GM18907 (cell line): ENCODE measurements at regions not wholly inside any gene's neighbourhood (a gene's known extent, or its start where the extent isn't known, plus 50 kb on each side); places are given as distances from the start of the nearest gene placed in this dataset.
A peak's percentile ranks its signal among the peaks of the same experiment; 100 is the strongest.
"Not testable (repeated sequence)": the region's sequence is repeated elsewhere in the genome, so short reads cannot be mapped to it uniquely, and the experiment has no call there.

Experiments
- ATAC-seq: cut with Tn5 transposase; IDR thresholded peaks from one replicate; pipeline ENCODE4 v1.9.1; 2021; ENCODE audit warnings: mild to moderate bottlenecking, moderate library complexity; ENCODE audit not compliant: unreplicated experiment

GRCh38 chr4:3878678-3879077, 112.5 kb downstream of the ADRA2C start:
- ATAC-seq = no peak

DNA sequence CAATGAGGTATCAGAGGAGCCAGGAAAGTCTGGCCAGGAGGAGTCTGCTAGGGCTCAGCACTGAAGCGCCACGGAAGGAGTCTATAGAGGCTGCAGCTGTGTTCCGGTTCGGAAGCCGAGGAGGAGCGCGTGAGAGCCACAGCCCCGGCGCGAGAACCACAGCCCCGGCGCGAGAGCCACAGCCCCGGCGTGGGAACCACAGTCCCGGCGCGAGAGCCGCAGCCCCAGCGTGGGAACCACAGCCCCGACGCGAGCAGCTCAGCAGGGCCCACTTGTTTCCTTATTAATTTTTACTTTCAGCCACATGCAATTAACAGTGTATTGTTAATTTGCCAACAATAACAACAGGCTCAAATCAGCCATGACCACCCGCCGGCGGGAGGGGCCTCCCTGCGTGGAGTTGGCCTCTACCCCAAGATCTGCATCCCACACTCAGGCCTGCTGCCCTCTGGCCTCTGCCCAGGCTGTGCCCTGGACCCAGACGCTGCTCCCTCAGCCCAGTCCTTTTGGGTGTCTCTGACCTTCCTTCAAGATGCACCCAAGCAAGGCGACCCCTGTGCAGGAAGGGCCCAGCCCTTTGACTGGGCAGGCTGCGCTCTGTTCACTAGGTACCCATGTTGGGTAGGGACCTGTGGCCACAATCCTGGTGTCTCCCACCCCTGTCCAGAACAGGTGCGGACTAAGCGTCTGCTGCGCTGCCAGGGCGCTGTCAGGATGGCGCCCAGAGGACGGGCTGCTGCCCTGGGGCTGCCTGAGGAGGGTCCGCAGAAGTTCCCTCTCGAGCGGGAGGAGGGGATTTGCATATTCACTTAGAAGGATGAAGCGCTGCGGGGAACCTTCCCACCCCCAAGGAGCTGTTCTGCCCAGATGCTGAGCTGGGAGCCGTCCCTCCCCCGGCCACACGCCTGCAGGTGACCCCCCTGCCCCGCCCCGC, 113.8 kb downstream of the ADRA2C start:
- peak; percentile 13 for ATAC-seq

- ATAC-seq = peak; percentile 60
These were observed 114.5 kb downstream of the ADRA2C start for GRCh38 chr4:3880615-3881120.

DNA sequence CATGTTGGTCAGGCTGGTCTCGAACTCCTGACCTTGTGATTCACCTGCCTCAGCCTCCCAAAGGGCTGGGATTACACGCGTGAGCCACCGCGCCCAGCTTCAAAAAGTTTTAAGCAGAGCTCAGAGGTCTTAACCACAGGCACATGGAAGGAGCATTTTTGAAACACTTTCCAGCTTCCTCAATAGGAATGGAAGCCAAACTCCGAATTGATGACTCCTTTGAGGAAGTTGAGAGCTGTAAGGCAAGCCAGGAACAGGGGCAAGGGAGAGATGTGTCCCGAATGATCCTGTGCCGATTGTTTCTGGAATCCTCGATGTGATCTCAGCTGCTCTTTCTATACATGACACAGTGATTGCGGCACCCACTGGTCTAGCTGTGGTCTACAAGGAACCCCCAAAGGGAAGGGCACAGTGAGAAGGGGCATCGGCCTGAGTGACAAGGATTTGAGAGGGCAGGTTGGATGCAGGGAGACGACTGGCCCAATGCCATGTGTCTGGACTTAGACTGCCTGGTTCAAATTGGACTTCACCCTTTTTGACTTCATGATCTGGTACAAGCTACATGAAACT, 116.2 kb downstream of the ADRA2C start:
- not testable (repeated sequence) for ATAC-seq

GRCh38 chr4:3884261-3884660, 118.1 kb downstream of the ADRA2C start:
- ATAC-seq = not testable (repeated sequence)

- ATAC-seq = not testable (repeated sequence)
These were observed 127.4 kb downstream of the ADRA2C start for GRCh38 chr4:3893590-3893989.

DNA sequence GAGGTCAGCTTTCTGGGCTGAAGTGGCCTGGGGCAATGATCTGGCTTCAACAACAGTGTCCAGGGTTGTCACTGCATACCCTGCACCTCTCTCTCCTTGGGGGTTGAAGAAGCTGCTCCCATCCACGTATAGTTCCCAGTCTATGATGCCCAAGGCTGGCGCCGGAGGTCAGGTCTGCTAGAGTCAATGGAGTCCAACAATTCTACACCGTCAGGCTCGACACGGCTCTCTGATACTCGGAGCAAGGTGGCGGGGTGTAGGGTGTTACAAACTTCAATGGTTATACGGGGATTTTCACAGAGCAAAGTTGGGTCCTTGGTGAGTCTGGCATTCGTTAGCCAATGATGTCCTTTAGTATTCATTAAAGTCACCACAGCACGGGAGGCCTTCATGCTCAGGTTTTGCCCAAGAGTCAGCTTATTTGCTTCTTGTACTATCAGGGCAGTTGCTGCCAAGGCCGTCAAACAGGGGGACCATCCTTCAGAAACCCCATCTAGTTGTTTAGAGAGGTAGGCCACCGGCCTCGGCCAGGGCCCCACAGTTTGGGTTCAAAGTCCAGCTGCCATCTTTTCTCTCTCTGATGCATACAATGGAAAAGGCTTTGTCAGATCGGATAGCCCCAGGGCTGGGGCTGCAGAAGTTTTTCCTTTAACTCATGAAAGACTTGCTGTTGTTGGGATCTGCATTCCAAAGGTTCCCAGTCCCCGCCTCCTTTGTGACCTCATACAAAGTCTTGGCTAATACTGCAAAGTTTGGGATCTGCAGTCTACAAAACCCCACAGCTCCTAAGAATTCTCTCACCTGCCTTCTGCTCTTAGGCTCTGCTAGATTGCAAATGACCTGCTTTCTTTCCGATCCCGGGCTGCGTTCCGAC, 128.1 kb downstream of the ADRA2C start:
- not testable (repeated sequence) for ATAC-seq

DNA sequence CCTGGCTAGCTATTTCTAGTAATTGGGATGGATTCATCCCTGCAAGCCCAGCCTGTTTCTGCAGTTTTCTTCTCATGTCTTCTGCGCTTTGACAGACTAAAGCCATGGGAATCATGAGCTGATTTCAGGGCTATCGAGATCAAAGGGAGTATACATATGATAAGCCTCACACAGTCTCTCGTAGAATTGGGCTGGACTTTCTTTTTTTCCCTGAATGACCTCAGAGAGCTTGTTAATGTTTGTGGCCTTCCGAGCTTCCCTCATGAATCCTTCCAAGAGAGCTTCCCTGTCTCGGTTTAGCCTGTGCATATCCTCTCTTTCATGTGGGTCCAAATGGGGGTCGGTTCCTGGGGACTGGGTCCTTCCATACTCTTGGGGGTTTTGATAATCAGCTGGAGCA, 130.3 kb downstream of the ADRA2C start:
- ATAC-seq = no peak

- not testable (repeated sequence) for ATAC-seq
These were observed 130.8 kb downstream of the ADRA2C start for GRCh38 chr4:3896871-3897578.

GRCh38 chr4:3898098-3898497, 131.9 kb downstream of the ADRA2C start:
- ATAC-seq = no peak

DNA sequence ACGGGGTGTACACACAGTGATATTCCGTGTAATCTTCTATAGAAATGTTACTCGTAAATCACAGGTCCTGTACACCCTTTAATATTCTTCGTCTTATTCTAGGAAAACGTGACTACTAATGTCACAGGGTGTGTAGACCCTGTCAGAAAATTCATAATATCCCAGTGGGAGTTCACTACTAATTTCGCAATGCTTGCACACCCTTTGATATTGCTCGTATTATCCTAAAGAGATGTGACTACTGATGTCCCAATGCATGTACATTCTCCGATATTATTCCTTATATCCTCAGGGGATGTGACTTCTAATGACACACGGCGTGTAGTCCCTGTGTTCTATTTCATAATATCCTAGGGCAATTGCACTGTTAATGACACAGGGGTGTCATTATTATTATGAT, 132.7 kb downstream of the ADRA2C start:
- ATAC-seq = not testable (repeated sequence)

DNA sequence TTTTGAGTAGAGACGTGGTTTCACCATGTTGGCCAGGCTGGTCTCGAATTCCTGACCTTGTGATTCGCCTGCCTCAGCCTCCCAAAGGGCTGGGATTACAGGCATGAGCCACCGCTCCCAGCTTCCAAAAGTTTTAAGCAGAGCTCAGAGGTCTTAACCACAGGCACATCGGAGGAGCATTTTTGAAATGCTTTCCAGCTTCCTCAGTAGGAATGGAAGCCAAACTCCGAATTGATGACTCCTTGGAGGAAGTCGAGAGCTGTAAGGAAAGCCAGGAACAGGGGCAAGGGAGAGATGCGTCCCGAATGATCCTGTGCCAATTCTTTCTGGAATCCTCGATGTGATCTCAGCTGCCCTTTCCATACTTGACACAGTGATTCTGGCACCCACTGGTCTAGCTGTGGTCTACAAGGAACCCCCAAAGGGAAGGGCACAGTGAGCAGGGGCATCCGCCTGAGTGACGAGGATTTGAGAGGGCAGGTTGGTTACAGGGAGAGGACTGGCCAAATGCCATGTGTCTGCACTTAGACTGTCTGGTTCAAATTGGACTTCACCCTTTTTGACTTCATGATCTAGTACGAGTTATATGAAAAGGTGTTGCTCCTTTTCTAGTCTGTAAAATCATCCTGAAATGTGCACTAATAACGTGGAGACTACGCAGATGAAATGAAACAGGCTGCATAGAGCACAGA, 138.2 kb downstream of the ADRA2C start:
- not testable (repeated sequence) for ATAC-seq

DNA sequence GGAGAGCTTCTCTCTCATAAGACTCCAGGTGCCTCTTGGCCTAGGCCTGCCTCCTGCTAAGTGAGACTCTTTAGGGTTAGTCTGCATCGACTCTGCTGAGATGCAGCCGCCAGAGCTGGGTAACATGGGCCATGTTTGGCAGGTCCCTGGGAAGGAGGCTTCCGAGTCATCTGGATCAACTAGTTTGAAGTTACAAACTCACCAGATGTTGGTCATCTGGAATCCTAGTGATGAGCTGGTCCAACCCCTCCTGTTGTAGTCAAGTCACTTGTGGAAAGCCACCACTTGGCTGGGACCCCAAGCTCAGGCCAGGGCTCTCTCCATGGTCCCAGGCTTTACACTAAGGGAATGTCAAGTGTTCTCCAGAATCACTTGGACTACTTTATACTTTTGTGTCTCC, 143.4 kb downstream of the ADRA2C start:
- ATAC-seq = not testable (repeated sequence)

GRCh38 chr4:3910161-3910950, 144.2 kb downstream of the ADRA2C start:
- not testable (repeated sequence) for ATAC-seq

DNA sequence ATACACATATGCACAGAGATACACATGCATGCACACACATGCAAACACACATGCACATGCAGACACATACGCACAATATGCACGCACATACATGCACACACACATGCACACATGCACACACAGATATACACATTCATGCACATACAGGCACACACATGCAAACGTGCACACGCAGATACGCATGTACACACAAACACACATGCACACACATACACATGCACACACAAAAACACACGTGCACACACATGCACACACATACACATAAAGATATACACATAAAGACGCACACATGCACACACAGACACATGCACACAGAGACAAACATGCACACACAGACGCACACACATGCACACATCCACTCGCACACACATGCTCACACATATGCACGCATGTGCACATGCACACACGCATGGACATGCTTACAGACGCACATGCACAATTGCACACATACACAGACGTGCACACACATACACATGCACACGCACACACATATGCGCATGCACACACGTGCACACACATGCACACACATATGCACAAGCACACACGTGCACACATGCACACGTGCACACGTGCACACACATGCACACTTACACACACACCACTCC, 145.2 kb downstream of the ADRA2C start:
- ATAC-seq = no peak

DNA sequence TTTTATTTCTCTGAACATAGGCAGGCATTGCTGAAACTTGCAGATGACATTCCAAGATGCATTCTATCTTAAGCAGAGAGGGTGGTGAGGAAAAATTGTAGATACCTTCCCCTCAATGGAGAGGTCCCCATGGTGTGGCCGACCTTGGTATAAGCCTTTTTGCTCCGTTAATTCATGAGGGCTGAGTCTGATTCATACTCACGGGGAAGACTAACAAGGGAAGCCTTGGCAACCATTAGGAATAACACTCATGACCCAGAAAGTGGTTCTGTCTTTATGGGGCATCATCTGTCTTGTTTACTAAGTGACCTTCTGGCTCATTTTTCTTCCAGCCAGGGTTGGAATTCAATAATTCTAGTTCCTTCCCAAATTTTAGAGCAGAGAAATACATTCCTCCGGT, 148.3 kb downstream of the ADRA2C start:
- not testable (repeated sequence) for ATAC-seq

DNA sequence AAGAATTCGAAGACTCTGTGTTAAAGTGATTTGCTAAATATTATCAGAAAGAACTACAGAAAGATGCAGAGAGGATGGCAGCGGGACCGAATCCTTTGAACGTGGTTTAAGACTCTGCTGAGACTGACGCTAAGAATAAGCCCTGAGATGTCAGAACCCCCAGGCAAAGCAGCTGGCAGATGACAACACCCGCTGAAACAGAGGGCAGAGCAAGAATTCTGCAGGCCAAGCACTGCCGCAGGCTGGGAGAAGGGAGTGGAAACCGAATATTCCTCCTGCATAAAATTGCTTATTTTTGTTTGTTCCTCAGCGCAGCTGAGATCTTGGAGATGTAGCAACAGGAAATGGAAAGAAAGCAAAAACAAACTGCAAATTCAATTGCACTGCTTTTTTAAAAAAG, 153.3 kb downstream of the ADRA2C start:
- not testable (repeated sequence) for ATAC-seq

DNA sequence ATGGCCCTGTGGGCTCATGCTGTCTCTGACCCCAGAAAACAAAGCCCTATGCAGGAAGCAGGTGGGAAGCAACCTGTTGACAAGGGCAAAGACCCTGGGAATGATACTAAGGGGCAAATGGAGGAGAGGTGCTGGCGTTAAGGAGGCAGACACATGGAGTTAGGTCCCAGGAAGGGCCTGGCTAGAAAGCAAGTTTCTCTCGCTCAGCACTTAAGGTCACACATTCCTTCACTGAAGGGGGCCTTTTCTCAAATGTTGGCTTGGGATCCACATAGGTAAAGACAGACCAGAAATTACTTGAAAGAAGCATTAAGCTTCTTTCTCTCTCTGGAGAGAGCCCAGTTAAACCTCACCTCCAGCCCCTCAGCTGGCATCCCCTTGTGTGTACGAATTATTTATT, 155.7 kb downstream of the ADRA2C start:
- ATAC-seq = not testable (repeated sequence)

DNA sequence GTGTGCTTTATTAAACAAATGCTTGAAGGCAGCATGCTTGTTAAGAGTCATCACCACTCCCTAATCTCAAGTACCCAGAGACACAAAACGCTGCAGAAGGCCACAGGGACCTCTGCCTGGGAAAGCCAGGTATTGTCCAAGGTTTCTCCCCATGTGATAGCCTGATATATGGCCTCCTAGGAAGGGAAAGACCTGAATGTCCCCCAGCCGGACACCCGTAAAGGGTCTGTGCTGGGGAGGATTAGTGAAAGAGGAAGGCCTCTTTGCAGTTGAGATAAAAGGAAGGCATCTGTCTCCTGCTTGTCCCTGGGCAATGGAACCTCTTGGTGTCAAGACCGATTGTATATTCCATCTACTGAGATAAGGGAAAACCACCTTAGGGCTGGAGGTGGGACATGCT, 159.7 kb downstream of the ADRA2C start:
- not testable (repeated sequence) for ATAC-seq
